ENCODE measurements at regions not wholly inside any gene's neighbourhood (a gene's known extent, or its start where the extent isn't known, plus 50 kb on each side); places are given as distances from the start of the nearest gene placed in this dataset.

DNA sequence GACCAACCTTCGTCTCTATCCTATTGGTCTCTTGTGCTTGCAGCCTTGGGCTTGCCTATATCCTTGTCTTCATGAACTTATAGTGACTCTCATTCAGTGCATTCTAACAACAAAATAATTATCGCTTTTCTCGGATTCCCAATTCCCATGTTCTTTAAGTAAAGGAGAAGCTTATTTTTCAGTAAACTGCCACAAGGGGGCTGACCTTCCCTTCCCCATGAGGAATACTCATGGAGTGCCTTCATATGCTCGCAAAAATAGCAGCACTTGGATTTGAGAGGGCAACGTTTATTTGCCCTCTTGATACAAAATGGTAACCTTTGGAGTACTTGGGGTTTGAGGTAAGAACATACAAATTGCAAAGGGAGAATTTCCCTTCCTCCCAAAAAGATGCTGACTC, 183.2 kb upstream of the TENT5D start:
- no peak for TF ChIP-seq CTCF (IDR thresholded peaks at IDR 0.05; ENCODE audit: low read depth, low read length)
- no peak for DNase-seq (ENCODE audit: low read depth in 2 of 2)
- no peak overlapping the region for H3K4me3 ChIP-seq (replicated peaks in 1 of 2; ENCODE audit: low read depth in 2 of 2, low read length in 2 of 2)

- peak in 1 of 2 donors; percentile 3 for DNase-seq (ENCODE audit: low read depth in 2 of 2)
- no peak overlapping the region for H3K4me3 ChIP-seq (replicated peaks in 1 of 2; ENCODE audit: low read depth in 2 of 2, low read length in 2 of 2)
- no peak for TF ChIP-seq CTCF (IDR thresholded peaks at IDR 0.05; ENCODE audit: low read depth, low read length)
Measured at GRCh38 chrX:80246271-80246670, 174.0 kb upstream of the TENT5D start.

- no peak for DNase-seq (ENCODE audit: low read depth in 2 of 2)
- no peak overlapping the region for H3K4me3 ChIP-seq (replicated peaks in 1 of 2; ENCODE audit: low read depth in 2 of 2, low read length in 2 of 2)
- TF ChIP-seq CTCF (IDR thresholded peaks at IDR 0.05; ENCODE audit: low read depth, low read length), result no peak
Measured at GRCh38 chrX:80266287-80266686, 154.0 kb upstream of the TENT5D start.

GRCh38 chrX:80266979-80267378, 153.3 kb upstream of the TENT5D start:
- DNase-seq (ENCODE audit: low read depth in 2 of 2), result no peak
- no peak overlapping the region for H3K4me3 ChIP-seq (replicated peaks in 1 of 2; ENCODE audit: low read depth in 2 of 2, low read length in 2 of 2)
- TF ChIP-seq CTCF (IDR thresholded peaks at IDR 0.05; ENCODE audit: low read depth, low read length), result no peak

GRCh38 chrX:80267790-80268189, 152.5 kb upstream of the TENT5D start:
- DNase-seq (ENCODE audit: low read depth in 2 of 2), result no peak
- no peak overlapping the region for H3K4me3 ChIP-seq (replicated peaks in 1 of 2; ENCODE audit: low read depth in 2 of 2, low read length in 2 of 2)
- no peak for TF ChIP-seq CTCF (IDR thresholded peaks at IDR 0.05; ENCODE audit: low read depth, low read length)

- DNase-seq (ENCODE audit: low read depth in 2 of 2), result no peak
- H3K4me3 ChIP-seq (replicated peaks in 1 of 2; ENCODE audit: low read depth in 2 of 2, low read length in 2 of 2), result no peak overlapping the region
- TF ChIP-seq CTCF (IDR thresholded peaks at IDR 0.05; ENCODE audit: low read depth, low read length), result no peak
Measured at GRCh38 chrX:80282535-80282934, 137.7 kb upstream of the TENT5D start.

DNA sequence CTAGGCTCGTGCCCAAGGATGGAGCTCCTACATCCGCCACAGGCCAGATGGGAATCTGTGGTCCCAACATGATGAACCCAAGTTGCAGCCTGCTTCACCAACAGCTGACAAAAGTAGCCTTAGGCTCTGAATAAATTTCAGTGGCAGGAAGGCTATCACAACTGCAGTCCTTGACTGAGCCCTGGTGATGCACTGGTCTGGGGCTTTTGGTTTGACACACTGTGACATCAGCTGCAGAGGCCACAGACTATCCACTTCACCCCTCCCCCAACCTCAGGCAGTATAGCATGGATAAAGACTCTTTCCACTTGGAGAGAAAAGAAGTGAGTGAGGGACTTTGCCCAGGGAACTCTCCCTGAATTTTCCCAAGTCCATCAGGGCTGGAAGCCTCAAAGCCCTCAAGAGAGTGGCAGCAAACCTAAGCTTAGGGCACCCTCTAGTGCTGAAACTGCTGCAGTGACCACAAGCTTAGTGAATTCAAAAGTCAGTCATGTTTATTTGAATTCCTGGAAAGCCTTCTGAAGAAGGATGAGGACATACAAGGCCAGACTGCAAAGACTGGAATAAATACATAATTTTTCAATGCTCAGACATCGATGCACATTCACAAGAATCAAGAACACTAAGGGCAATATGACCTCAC, 135.0 kb upstream of the TENT5D start:
- no peak overlapping the region for H3K4me3 ChIP-seq (replicated peaks in 1 of 2; ENCODE audit: low read depth in 2 of 2, low read length in 2 of 2)
- DNase-seq (ENCODE audit: low read depth in 2 of 2), result peak; percentile 16 to 29
- TF ChIP-seq CTCF (IDR thresholded peaks at IDR 0.05; ENCODE audit: low read depth, low read length), result peak; percentile 29
